ENCODE measurements at regions not wholly inside any gene's neighbourhood (a gene's known extent, or its start where the extent isn't known, plus 50 kb on each side); places are given as distances from the start of the nearest gene placed in this dataset.

DNA sequence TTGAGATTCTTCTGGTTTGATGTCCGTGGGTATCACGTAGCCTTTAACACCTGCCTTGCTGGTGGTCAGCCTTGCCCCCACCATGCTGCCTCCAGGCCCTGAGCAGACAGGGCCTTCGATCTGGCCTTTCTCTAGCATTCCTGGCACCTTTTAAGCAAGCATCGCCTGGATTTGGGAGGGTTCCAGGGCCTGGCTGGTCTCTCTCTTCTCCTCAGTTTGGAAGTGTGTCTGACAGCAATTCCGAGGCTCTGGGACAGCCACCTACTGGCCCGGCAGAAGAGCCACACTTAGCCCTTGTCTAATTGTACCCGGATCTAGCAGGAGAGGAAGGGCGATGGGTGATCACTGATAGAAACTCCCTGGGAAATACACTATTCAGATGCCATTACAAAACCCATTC, 441.3 kb upstream of the MKI67 start:
- intact Hi-C loops (cut with micrococcal nuclease) = no loop called here
- TF ChIP-seq EZH2phosphoT487 (IDR thresholded peaks at IDR 0.05; ENCODE audit: borderline replicate concordance, low read length) = no peak
- TF ChIP-seq, protein P1, sequence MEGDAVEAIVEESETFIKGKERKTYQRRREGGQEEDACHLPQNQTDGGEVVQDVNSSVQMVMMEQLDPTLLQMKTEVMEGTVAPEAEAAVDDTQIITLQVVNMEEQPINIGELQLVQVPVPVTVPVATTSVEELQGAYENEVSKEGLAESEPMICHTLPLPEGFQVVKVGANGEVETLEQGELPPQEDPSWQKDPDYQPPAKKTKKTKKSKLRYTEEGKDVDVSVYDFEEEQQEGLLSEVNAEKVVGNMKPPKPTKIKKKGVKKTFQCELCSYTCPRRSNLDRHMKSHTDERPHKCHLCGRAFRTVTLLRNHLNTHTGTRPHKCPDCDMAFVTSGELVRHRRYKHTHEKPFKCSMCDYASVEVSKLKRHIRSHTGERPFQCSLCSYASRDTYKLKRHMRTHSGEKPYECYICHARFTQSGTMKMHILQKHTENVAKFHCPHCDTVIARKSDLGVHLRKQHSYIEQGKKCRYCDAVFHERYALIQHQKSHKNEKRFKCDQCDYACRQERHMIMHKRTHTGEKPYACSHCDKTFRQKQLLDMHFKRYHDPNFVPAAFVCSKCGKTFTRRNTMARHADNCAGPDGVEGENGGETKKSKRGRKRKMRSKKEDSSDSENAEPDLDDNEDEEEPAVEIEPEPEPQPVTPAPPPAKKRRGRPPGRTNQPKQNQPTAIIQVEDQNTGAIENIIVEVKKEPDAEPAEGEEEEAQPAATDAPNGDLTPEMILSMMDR (conservative IDR thresholded peaks at IDR 0.05; ENCODE audit: low read depth, low read length) = no peak
- no peak for TF ChIP-seq EZH2 (IDR thresholded peaks at IDR 0.05; ENCODE audit: low read length, unreplicated experiment)
- Histone ChIP-seq H3K4me1 (ENCODE audit: insufficient read depth, low read length) (no peaks in the 10 kb centered on the region), H3K4me3 (ENCODE audit: low read length) (no peak overlapping the region), H3F3A (ENCODE audit: low read length, unreplicated experiment) (no peaks in the 10 kb centered on the region), H2AFZ (ENCODE audit: low read length) (no peak overlapping the region), H4K20me1 (ENCODE audit: low read length) (no peaks in the 10 kb centered on the region), H3K27ac (ENCODE audit: low read length) (no peak overlapping the region), H3K79me2 (ENCODE audit: low read length) (no peaks in the 10 kb centered on the region), H3K9me2 (replicated peaks; ENCODE audit: low read length) (no peaks in the 10 kb centered on the region), H3K9me3 (ENCODE audit: low read length) (no peaks in the 10 kb centered on the region), H3K9ac (ENCODE audit: low read length) (no peak overlapping the region), H3K4me2 (ENCODE audit: low read length) (no peak overlapping the region), H3K27me3 (ENCODE audit: low read length) (peaks cover 25% of the 10 kb centered on the region; the same call in 1 of the 2 replicates), H3K36me3 (ENCODE audit: low read depth, low read length) (no peaks in the 10 kb centered on the region)
- ChIA-PET CTCF (no interaction called here), POLR2A (ENCODE audit: unreplicated experiment) (no interaction called here)
- ATAC-seq (no peak), DNase-seq (no peak)
- BruUV-seq (replicated peaks) = no TSS peak

DNA sequence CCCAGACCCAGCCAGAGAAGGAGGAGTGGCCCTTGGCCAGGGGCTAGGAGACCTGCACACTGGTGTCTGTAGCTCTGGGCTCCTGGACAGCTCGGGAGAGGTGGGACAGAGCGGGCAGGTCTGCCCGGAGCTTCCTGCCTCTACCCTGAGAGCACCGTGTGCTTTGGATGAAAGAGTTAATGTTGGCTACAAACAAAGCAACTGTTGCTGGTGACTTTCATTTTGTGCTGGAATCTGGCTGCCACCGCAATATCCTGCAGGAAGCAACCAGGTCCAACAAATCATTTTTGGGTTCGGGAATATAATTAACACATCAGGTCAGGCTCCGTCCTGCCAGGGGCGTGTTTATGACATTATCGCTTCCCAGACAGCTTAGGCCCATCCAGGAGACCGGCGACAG, 441.8 kb upstream of the MKI67 start:
- intact Hi-C loops (cut with micrococcal nuclease) = no loop called here
- H2AFZ ChIP-seq (ENCODE audit: low read length) = no peak overlapping the region
- H3K4me2 ChIP-seq (ENCODE audit: low read length) = no peak overlapping the region
- H3K9me3 ChIP-seq (ENCODE audit: low read length) = no peaks in the 10 kb centered on the region
- ChIA-PET CTCF (no interaction called here), POLR2A (ENCODE audit: unreplicated experiment) (no interaction called here)
- DNase-seq (no peak), ATAC-seq (no peak)
- peaks cover 25% of the 10 kb centered on the region; the same call in 1 of the 2 replicates for H3K27me3 ChIP-seq (ENCODE audit: low read length)
- H3K79me2 ChIP-seq (ENCODE audit: low read length) = no peaks in the 10 kb centered on the region
- H3K4me1 ChIP-seq (ENCODE audit: insufficient read depth, low read length) = no peaks in the 10 kb centered on the region
- no TSS peak for BruUV-seq (replicated peaks)
- no peak overlapping the region for H3K4me3 ChIP-seq (ENCODE audit: low read length)
- TF ChIP-seq, protein P1 (conservative IDR thresholded peaks at IDR 0.05; ENCODE audit: low read depth, low read length) = no peak
- no peak for TF ChIP-seq EZH2 (IDR thresholded peaks at IDR 0.05; ENCODE audit: low read length, unreplicated experiment)
- no peak for TF ChIP-seq EZH2phosphoT487 (IDR thresholded peaks at IDR 0.05; ENCODE audit: borderline replicate concordance, low read length)
- no peaks in the 10 kb centered on the region for H4K20me1 ChIP-seq (ENCODE audit: low read length)
- no peak overlapping the region for H3K27ac ChIP-seq (ENCODE audit: low read length)
- no peaks in the 10 kb centered on the region for H3K36me3 ChIP-seq (ENCODE audit: low read depth, low read length)
- H3K9ac ChIP-seq (ENCODE audit: low read length) = no peak overlapping the region
- H3K9me2 ChIP-seq (replicated peaks; ENCODE audit: low read length) = no peaks in the 10 kb centered on the region
- H3F3A ChIP-seq (ENCODE audit: low read length, unreplicated experiment) = no peaks in the 10 kb centered on the region

DNA sequence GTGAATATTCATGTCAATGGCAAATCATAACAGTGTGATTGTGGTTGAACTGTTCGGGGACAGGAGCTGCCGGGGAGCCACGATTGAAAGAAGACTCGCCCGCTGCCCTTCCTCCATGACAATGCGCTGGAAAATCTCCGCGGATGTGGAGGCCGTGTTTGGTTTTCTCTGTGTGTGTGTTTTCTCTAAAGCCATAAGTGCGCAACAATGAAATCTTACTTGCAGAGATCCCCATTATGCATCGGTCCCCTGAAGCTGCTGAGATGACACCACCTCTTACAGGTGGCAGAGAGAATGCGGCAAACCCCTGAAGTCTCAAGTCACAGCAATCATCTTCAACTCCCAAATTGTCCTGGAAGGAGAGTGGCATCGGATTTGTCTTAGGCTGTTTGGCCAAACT, 442.3 kb upstream of the MKI67 start:
- Histone ChIP-seq H3K79me2 (ENCODE audit: low read length) (no peaks in the 10 kb centered on the region), H3K4me3 (ENCODE audit: low read length) (no peak overlapping the region), H3F3A (ENCODE audit: low read length, unreplicated experiment) (no peaks in the 10 kb centered on the region), H3K9ac (ENCODE audit: low read length) (no peak overlapping the region), H3K4me2 (ENCODE audit: low read length) (no peak overlapping the region), H3K27me3 (ENCODE audit: low read length) (peaks cover 28% of the 10 kb centered on the region; the same call in 1 of the 2 replicates), H3K9me2 (replicated peaks; ENCODE audit: low read length) (no peaks in the 10 kb centered on the region), H4K20me1 (ENCODE audit: low read length) (no peaks in the 10 kb centered on the region), H3K36me3 (ENCODE audit: low read depth, low read length) (no peaks in the 10 kb centered on the region), H2AFZ (ENCODE audit: low read length) (no peak overlapping the region), H3K9me3 (ENCODE audit: low read length) (no peaks in the 10 kb centered on the region), H3K4me1 (ENCODE audit: insufficient read depth, low read length) (no peaks in the 10 kb centered on the region), H3K27ac (ENCODE audit: low read length) (no peak overlapping the region)
- ATAC-seq (no peak), DNase-seq (no peak)
- POLR2A ChIA-PET (ENCODE audit: unreplicated experiment) = no interaction called here
- TF ChIP-seq EZH2phosphoT487 (IDR thresholded peaks at IDR 0.05; ENCODE audit: borderline replicate concordance, low read length) (no peak), EZH2 (IDR thresholded peaks at IDR 0.05; ENCODE audit: low read length, unreplicated experiment) (no peak)
- TF ChIP-seq, protein P1 (conservative IDR thresholded peaks at IDR 0.05; ENCODE audit: low read depth, low read length) = no peak
- intact Hi-C loops (cut with micrococcal nuclease) = no loop called here
- BruUV-seq (replicated peaks) = no TSS peak
- CTCF ChIA-PET = no interaction called here

Measured in PC-3 (cell line).